ENCODE measurements at regions not wholly inside any gene's neighbourhood (a gene's known extent, or its start where the extent isn't known, plus 50 kb on each side); places are given as distances from the start of the nearest gene placed in this dataset.

- TF ChIP-seq CTCF (IDR thresholded peaks at IDR 0.05; ENCODE audit: extremely low read depth in 1 of 2, insufficient read depth in 1 of 2, low read depth in 1 of 2, low read length in 2 of 2) (no peak), EZH2 (IDR thresholded peaks at IDR 0.05; ENCODE audit: borderline replicate concordance, low read depth, low read length, severe bottlenecking) (no peak), POLR2AphosphoS5 (IDR thresholded peaks at IDR 0.05; ENCODE audit: insufficient read depth, low read depth, low read length) (no peak), POLR2A (IDR thresholded peaks at IDR 0.05; ENCODE audit: low read depth, low read length) (no peak), MAX (IDR thresholded peaks at IDR 0.05; ENCODE audit: insufficient read depth, insufficient read length) (no peak), JUN (IDR thresholded peaks at IDR 0.05; ENCODE audit: borderline replicate concordance, insufficient read depth, insufficient read length, low read depth) (no peak), GATA2 (IDR thresholded peaks at IDR 0.05; ENCODE audit: insufficient read depth, insufficient read length, low read depth, low read length) (no peak), FOS (IDR thresholded peaks at IDR 0.05; ENCODE audit: borderline replicate concordance, insufficient read depth, low read length) (no peak)
These were observed 855.8 kb upstream of the PRMT6 start for GRCh38 chr1:106200711-106201110.

Data from endothelial cell of umbilical vein (primary cell).